Stimulated activated CD8-positive, alpha-beta memory T cell treated with anti-CD3 and anti-CD28 coated beads, Interleukin-7, amount 100 ng/mL, for 24 hours (primary cell): ENCODE measurements at regions not wholly inside any gene's neighbourhood (a gene's known extent, or its start where the extent isn't known, plus 50 kb on each side); places are given as distances from the start of the nearest gene placed in this dataset.

Source experiments
- DNase-seq: peaks from one replicate; pipeline ENCODE4 v3.0.0-alpha.2; 2020; ENCODE audit warnings: low read depth

DNA sequence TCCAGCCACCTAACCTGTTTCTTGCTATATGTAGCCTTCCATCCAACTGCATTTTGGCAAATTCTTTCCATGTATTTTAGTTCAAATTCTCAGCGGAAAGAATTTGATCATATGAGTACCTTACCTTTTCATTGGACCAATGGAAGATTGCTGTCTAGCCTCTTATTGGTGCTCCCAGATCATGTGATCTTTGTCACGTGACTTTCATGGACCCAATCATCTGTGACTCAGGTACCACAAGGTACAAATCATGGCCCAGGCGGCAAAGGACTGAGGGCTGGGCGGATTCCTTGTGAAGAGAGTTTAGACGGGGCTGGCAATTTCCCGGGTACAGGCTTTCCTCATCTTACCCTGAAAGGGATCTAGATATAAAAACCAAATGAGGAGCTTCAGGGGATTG, 85.9 kb upstream of the TBX20 start:
- DNase-seq, result no peak

DNA sequence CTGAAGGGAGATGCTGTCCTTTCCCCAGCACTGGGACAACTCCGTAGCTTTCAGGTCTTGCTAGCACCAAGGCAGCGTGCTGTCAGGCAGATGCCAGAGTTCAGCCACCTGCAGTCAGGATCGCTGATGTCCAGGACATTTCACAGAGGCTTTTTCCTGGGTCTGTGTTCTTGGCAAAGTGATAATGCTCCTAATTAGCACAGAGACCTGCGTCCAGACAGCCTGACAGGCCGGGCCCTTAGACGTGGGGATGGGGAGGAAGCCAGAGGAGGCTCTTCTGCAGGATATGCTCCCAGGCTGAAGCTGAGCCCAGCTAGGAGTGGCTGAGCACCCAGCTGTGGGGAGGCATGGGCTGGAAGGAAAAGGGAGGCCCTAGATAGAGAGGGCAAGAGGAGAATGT, 82.5 kb upstream of the TBX20 start:
- no peak for DNase-seq

DNA sequence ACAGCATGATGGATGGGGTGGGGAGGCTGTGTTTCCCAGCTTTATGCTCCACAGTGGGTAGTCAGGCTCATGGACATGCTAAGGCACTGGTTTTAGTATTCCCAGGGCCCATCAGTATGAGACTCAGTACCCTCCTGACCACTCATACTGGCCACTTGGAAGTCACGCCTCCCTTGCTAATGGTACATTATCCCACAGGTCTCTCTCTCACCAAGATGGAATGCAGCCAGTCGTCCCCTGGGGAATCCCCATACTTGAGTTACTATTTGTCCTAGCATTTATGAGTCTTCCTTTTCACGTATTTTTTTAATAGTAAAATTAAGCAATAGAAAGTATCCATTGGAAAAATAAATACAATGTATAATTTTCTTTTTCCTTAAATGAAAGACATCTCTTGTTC, 80.6 kb upstream of the TBX20 start:
- DNase-seq, result no peak

DNA sequence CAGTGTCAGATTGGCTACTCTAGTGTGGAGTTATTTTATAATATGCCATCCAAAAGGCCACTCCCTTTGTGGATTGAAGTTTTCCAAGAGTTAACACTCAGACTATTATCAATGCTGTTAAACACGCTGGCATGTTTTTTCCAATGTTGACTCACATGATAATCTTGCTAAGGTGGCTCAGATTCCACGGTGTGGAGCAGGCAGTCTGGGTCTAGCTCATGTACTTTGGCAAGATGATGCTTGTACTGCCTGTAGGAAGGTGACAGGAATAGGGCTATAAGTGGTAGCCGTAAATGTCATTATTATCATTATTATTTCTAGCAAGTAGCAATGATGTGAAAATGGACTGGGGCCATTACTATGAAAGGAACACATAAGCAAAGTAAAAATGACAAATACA, 79.4 kb upstream of the TBX20 start:
- no peak for DNase-seq

DNA sequence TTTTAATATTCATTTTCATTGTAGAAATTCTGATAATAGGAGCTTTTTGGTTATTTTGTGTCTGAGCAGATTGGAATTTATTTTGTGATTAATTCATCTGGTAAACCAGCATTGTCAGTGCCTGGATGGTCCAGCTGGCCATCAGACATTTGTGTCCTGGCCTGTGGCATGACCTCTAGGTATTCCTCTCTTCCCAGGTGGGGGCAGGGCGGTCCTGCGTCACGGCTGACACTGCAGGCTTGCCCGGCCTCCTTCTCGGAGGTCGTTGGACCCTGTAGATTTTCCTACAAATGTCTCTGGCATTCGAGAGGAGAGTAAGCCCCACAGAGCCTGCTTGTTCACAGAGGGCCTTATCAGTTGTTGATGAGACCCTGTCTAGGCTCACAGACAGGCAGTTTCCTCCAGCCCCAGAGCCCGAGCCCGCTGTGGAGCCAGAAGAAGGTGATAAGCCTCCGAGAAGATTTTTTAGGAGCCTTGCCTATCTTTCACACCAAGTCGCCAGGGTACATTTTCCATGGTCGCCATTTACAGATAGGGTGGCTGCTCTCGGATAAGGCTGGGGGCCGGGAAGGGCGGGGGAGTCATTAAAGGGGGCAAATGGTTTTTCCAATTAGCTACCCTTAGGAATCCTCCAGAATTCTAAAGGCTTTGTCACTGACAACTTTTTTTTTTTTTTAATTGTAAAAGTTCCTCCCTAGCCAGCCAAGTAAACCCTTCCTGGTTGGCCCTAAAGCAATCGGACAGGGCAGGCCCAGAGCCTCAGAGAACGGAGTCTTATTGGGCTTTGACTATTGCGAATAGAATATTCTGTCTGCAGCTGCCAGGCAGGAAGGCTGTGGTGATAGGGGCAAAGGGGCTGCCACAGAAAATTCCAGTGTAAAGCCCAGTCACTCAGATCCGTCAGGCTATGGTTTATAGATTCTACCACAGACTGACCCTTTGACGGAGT, 78.1 kb upstream of the TBX20 start:
- no peak for DNase-seq

DNA sequence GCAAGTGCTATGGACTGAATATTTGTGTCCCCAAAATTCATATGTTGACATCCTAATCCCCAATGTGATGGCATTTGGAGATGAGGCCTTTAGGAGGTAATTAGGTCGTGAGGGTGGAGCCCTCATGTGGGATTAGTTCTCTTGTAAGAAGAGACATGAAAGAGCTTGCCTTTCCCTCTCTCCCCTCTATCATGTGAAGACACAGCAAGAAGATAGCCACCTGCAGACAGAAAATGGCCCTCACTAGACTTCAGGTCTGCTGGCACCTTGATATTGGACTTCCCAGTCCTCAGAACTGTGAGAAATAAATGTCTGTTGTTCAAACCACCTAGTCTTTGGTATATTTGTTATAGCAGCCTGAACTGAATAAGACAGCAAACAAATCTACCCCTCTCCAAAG, 75.1 kb upstream of the TBX20 start:
- no peak for DNase-seq

DNA sequence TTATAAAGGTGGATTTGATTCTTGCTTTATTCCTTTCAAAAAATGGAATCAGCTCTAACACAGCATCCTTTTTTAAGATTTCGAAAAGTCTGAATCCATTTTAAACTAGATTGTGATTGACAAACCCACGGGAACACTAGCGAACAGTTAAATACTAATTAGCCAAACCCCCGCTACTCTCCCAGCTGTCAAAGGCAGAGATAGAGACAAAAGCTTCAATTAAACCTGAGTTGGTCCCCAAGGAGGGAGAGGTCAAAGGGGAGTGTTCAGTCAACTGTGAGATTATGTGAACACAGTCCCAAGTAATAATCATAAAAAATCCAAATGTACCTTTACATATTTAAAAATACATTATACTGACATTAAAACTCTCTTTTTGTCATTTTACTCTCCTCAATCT, 65.7 kb upstream of the TBX20 start:
- DNase-seq, result no peak

DNA sequence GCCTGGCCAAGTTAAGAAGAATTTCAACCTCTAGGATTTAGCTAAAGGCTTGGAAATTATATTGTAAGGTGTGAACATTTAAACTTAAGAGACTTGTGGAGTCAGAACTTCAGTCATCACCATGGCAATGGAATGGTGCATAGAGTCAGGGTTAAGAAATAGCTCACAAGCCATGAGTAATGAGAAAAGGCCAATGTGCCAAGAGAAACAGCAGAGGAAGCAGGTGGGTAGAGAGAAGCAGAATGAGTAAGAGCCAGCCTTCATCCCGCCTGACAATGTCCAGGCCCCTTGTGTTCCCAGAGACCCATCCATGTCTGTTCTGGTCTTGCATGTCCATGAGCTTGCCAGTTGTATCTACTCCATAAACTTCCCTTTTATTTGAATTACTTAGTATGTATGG, 62.6 kb upstream of the TBX20 start:
- DNase-seq, result no peak

DNA sequence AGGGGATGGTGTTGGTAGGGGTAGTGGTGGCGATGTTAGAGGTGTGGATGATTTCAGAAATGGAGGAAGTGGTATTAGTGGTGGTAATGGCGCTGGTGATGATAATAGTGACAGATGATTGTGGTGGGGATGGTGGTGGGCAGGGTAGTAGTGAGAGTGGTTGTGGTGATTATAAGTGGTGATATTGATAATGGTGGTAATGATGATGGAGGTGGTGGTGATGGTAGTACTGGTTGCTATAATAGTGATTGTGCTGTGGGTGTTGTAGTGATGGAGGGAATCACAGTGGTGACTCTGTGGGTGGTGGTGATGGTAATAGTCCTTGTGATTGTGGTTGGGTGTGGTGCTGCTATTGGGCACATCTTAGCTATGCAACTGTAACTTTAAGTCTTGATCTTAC, 61.6 kb upstream of the TBX20 start:
- DNase-seq, result no peak

DNA sequence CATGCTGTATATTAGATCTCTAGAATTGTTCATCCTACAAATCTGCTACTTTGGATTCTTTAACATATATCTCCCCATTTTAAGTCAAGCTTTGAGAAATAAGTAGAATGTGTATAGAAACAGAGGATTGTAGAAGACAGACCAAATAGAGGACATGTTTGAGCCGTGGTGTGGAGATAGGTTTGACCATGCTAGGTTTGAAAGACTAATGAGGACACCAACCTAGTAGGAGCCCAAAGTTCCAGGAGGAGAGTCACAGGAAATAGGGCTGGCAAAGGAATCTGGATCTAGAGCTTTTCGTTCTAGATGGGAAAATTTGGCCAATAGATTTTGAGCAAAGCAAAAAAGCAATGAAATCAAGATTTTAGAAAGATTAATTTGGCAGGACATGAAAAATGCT, 60.5 kb upstream of the TBX20 start:
- DNase-seq, result no peak

DNA sequence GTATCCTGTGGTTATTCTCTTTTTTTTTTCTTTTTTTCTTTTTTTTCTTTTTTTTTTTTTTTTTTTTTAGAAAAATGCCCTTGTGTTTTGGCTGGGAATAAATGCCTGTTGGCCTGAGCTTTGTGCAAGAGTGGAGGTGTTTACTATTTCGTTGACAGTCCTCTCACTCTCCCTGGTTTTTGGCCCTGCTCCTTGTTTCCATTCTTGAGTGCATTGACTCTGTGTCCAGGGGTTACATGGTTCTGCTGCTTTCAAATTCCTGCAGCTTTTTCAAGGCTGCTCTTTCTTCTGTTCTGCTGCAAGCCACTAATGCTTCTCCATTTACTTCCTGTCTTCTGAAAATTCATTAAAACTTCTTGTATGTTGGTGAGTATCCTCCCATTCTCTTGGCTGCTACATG, 59.7 kb upstream of the TBX20 start:
- DNase-seq, result no peak
